ENCODE measurements at regions not wholly inside any gene's neighbourhood (a gene's known extent, or its start where the extent isn't known, plus 50 kb on each side); places are given as distances from the start of the nearest gene placed in this dataset.

DNA sequence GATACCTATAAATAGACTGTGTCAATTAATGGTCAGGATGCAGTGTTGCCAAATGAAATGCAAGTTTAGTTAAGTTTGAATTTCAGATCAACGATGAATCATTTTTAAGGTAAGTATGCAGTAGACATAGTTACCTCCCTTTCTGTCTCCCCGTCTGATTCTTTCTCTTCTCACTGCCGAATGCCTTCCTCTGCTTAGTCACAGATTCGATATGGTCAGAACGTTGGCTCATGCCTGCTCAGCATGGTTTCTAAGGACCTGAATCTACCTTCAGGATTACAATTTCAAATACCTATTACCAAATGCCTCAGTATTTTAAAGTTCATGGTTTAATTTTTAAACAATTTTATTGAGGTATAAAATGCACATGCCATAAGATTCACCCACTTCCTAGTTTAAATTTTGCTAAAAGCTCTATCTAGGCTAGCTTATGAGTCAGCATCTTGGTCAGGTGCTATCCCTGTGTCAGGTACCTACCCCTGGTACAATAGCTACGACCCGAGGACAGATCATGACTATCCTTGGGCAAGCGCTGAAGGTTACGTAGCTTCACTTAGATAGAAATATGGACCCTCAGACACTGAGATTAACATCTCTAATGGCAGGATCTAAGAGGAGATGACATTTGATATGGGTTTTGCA, 78.2 kb upstream of the SPON1 start:
- H3K9me3 ChIP-seq (replicated peaks; ENCODE audit: insufficient read depth, low read length), result no peaks in the 10 kb centered on the region
- no peak overlapping the region for H2AFZ ChIP-seq (ENCODE audit: low read length)
- H4K20me1 ChIP-seq (ENCODE audit: insufficient read depth, low read length), result no peaks in the 10 kb centered on the region
- no peaks in the 10 kb centered on the region for H3K4me1 ChIP-seq (ENCODE audit: low read length)
- no peak for TF ChIP-seq EZH2phosphoT487 (IDR thresholded peaks at IDR 0.05; ENCODE audit: low read length)
- no peak for TF ChIP-seq EZH2 (optimal IDR thresholded peaks at IDR 0.05; ENCODE audit: low read depth, low read length)
- TF ChIP-seq, protein P1, sequence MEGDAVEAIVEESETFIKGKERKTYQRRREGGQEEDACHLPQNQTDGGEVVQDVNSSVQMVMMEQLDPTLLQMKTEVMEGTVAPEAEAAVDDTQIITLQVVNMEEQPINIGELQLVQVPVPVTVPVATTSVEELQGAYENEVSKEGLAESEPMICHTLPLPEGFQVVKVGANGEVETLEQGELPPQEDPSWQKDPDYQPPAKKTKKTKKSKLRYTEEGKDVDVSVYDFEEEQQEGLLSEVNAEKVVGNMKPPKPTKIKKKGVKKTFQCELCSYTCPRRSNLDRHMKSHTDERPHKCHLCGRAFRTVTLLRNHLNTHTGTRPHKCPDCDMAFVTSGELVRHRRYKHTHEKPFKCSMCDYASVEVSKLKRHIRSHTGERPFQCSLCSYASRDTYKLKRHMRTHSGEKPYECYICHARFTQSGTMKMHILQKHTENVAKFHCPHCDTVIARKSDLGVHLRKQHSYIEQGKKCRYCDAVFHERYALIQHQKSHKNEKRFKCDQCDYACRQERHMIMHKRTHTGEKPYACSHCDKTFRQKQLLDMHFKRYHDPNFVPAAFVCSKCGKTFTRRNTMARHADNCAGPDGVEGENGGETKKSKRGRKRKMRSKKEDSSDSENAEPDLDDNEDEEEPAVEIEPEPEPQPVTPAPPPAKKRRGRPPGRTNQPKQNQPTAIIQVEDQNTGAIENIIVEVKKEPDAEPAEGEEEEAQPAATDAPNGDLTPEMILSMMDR (IDR thresholded peaks at IDR 0.05; ENCODE audit: low read length), result no peak
- no peaks in the 10 kb centered on the region for H3K36me3 ChIP-seq (replicated peaks; ENCODE audit: insufficient read depth, low read length)
- H3K27me3 ChIP-seq (replicated peaks; ENCODE audit: insufficient read depth, low read length), result no peaks in the 10 kb centered on the region
- H3K9me2 ChIP-seq (replicated peaks; ENCODE audit: insufficient read depth, low read length), result no peaks in the 10 kb centered on the region
- H3K4me2 ChIP-seq (ENCODE audit: low read depth, low read length), result no peak overlapping the region
- no peak overlapping the region for H3K9ac ChIP-seq (ENCODE audit: low read length)
- H3K79me2 ChIP-seq (ENCODE audit: low read length), result no peaks in the 10 kb centered on the region
- H3K27ac ChIP-seq (ENCODE audit: low read length), result no peak overlapping the region
- no peaks in the 10 kb centered on the region for H3F3A ChIP-seq (ENCODE audit: insufficient read depth, low read length)
- DNase-seq, result no peak
- no peak overlapping the region for H3K4me3 ChIP-seq (ENCODE audit: low read length)

DNA sequence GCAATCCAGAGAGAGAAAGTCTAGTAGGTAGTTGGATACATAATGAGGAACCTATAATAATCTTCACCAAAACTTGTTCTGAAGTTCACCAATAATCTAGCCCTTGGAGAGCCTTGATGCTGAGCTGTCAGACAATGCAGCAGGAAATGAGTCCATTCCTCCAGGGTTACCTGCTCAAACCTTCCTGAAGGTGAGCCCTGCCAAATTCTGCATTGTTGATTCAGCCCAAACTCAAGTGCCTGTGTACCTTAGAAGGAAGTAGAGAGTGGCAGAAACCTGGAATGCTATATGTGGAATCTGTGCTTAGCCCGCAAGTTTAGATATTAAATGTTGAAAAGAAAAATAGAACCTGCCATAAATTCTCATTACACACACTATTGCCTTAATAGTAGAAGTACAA, 77.4 kb upstream of the SPON1 start:
- Histone ChIP-seq H3K4me1 (ENCODE audit: low read length) (no peaks in the 10 kb centered on the region), H3K4me2 (ENCODE audit: low read depth, low read length) (no peak overlapping the region), H3K9ac (ENCODE audit: low read length) (no peak overlapping the region), H3K9me3 (replicated peaks; ENCODE audit: insufficient read depth, low read length) (no peaks in the 10 kb centered on the region), H3K27ac (ENCODE audit: low read length) (no peak overlapping the region), H3K27me3 (replicated peaks; ENCODE audit: insufficient read depth, low read length) (no peaks in the 10 kb centered on the region), H3K9me2 (replicated peaks; ENCODE audit: insufficient read depth, low read length) (no peaks in the 10 kb centered on the region), H2AFZ (ENCODE audit: low read length) (no peak overlapping the region), H3K4me3 (ENCODE audit: low read length) (no peak overlapping the region), H3K79me2 (ENCODE audit: low read length) (no peaks in the 10 kb centered on the region), H3F3A (ENCODE audit: insufficient read depth, low read length) (no peaks in the 10 kb centered on the region), H4K20me1 (ENCODE audit: insufficient read depth, low read length) (no peaks in the 10 kb centered on the region), H3K36me3 (replicated peaks; ENCODE audit: insufficient read depth, low read length) (no peaks in the 10 kb centered on the region)
- no peak for DNase-seq
- TF ChIP-seq EZH2phosphoT487 (IDR thresholded peaks at IDR 0.05; ENCODE audit: low read length) (no peak), EZH2 (optimal IDR thresholded peaks at IDR 0.05; ENCODE audit: low read depth, low read length) (no peak)
- TF ChIP-seq, protein P1 (IDR thresholded peaks at IDR 0.05; ENCODE audit: low read length), result no peak

DNA sequence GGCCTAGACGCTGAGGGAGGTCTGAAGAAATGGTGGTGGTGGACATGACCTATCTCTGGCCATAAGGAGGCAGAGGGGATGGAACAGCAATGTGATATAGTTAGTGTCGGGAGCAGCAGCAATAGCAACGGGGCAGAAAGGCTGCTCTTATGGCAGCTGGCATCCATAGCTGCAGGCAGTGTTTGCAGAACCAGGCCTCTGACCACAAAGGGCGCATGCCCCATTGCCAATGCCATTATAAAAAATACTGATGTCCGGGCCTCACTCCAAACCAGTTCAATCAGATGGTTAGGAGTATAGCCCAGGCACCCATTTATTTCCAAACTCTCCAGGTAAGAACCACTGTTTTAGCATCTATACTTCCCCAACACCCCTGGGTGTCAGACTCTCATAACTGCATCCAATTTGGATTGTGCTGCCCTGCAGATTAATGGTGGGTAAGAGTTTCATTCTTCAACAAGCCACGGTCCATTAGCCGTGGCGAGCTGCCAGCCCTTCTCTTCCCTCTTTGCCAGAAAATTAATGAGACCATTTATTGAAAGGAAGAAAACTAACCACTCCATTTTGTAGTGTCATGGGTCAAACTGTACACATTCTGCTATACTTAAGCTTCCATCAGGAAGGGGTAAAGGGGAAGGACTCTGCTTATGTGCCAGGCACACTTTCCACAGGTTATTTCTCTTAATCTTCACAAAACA, 72.8 kb upstream of the SPON1 start:
- Histone ChIP-seq H3K4me1 (ENCODE audit: low read length) (no peaks in the 10 kb centered on the region), H3K27me3 (replicated peaks; ENCODE audit: insufficient read depth, low read length) (no peaks in the 10 kb centered on the region), H3F3A (ENCODE audit: insufficient read depth, low read length) (no peaks in the 10 kb centered on the region), H3K9ac (ENCODE audit: low read length) (no peak overlapping the region), H2AFZ (ENCODE audit: low read length) (no peak overlapping the region), H3K9me2 (replicated peaks; ENCODE audit: insufficient read depth, low read length) (no peaks in the 10 kb centered on the region), H3K27ac (ENCODE audit: low read length) (no peak overlapping the region), H3K9me3 (replicated peaks; ENCODE audit: insufficient read depth, low read length) (no peaks in the 10 kb centered on the region), H4K20me1 (ENCODE audit: insufficient read depth, low read length) (no peaks in the 10 kb centered on the region), H3K4me3 (ENCODE audit: low read length) (no peak overlapping the region), H3K4me2 (ENCODE audit: low read depth, low read length) (no peak overlapping the region), H3K79me2 (ENCODE audit: low read length) (no peaks in the 10 kb centered on the region), H3K36me3 (replicated peaks; ENCODE audit: insufficient read depth, low read length) (no peaks in the 10 kb centered on the region)
- DNase-seq, result no peak
- TF ChIP-seq, protein P1 (IDR thresholded peaks at IDR 0.05; ENCODE audit: low read length), result no peak
- TF ChIP-seq EZH2 (optimal IDR thresholded peaks at IDR 0.05; ENCODE audit: low read depth, low read length) (no peak), EZH2phosphoT487 (IDR thresholded peaks at IDR 0.05; ENCODE audit: low read length) (no peak)

All from MM.1S (cell line).